Trophoblast cell (in vitro differentiated cells and primary cell): ENCODE measurements at regions not wholly inside any gene's neighbourhood (a gene's known extent, or its start where the extent isn't known, plus 50 kb on each side); places are given as distances from the start of the nearest gene placed in this dataset.

Source experiments
- DNase-seq, 2 donors: peaks; one replicate each; pipeline ENCODE4 v3.0.0-alpha.2; 2016
- H2AFZ ChIP-seq: 2 replicates; pipeline ENCODE4 v1.6.1; 2013; ENCODE audit warnings: low read length, moderate library complexity, mild to moderate bottlenecking; ENCODE audit not compliant: insufficient read depth, poor library complexity
- H2AK5ac ChIP-seq: 2 replicates; pipeline ENCODE4 v1.6.1; 2013; ENCODE audit warnings: mild to moderate bottlenecking, low read length
- H2BK120ac ChIP-seq: 2 replicates; pipeline ENCODE4 v1.6.1; 2013; ENCODE audit warnings: low read length, mild to moderate bottlenecking, moderate library complexity; ENCODE audit not compliant: insufficient read depth, poor library complexity
- H2BK12ac ChIP-seq: 2 replicates; pipeline ENCODE4 v1.6.1; 2013; ENCODE audit warnings: mild to moderate bottlenecking, low read length, moderate library complexity
- H2BK5ac ChIP-seq: 2 replicates; pipeline ENCODE4 v1.6.1; 2013; ENCODE audit warnings: low read length, low read depth, moderate library complexity, mild to moderate bottlenecking; ENCODE audit not compliant: poor library complexity
- H3K14ac ChIP-seq: 2 replicates; pipeline ENCODE4 v1.6.1; 2013; ENCODE audit warnings: mild to moderate bottlenecking, low read length
- H3K18ac ChIP-seq: 2 replicates; pipeline ENCODE4 v1.6.1; 2013; ENCODE audit warnings: mild to moderate bottlenecking, low read length
- H3K23ac ChIP-seq: 2 replicates; pipeline ENCODE4 v1.6.1; 2013; ENCODE audit warnings: low read length
- H3K27ac ChIP-seq: 2 replicates; pipeline ENCODE4 v1.5.1; 2013; ENCODE audit warnings: low read depth, mild to moderate bottlenecking, inconsistent platforms, low read length, moderate library complexity
- H3K27me3 ChIP-seq: 2 replicates; pipeline ENCODE4 v1.6.1; 2013; ENCODE audit warnings: inconsistent platforms, mild to moderate bottlenecking, low read length, moderate library complexity; ENCODE audit not compliant: insufficient read depth
- H3K36me3 ChIP-seq, 2 experiments: 1 replicate in 1 of 2; 2 replicates in 1 of 2; pipeline ENCODE4 v1.6.1; 2013; ENCODE audit warnings: low read length in 2 of 2, mild to moderate bottlenecking in 2 of 2, moderate library complexity in 1 of 2; ENCODE audit not compliant: insufficient read depth in 2 of 2, control insufficient read depth in 1 of 2
- H3K4ac ChIP-seq: 2 replicates; pipeline ENCODE4 v1.6.1; 2013; ENCODE audit warnings: low read depth, mild to moderate bottlenecking, low read length, moderate library complexity
- H3K4me1 ChIP-seq, 2 experiments: 1 replicate in 1 of 2; 2 replicates in 1 of 2; pipeline ENCODE4 v1.6.1; 2013; ENCODE audit warnings: low read length in 2 of 2, mild to moderate bottlenecking in 2 of 2, moderate library complexity in 1 of 2; ENCODE audit not compliant: insufficient read depth in 2 of 2, control insufficient read depth in 1 of 2
- H3K4me2 ChIP-seq: 2 replicates; pipeline ENCODE4 v1.6.1; 2013; ENCODE audit warnings: inconsistent platforms, mild to moderate bottlenecking, low read length, moderate library complexity
- H3K4me3 ChIP-seq: 2 replicates; pipeline ENCODE4 v1.5.1; 2013; ENCODE audit warnings: mild to moderate bottlenecking, low read depth, low read length, inconsistent platforms
- H3K79me1 ChIP-seq: one replicate; pipeline ENCODE4 v1.6.1; 2013; ENCODE audit warnings: low read length
- H3K79me2 ChIP-seq: 2 replicates; pipeline ENCODE4 v1.6.1; 2013; ENCODE audit warnings: low read length, mild to moderate bottlenecking; ENCODE audit not compliant: control insufficient read depth, insufficient read depth, poor library complexity
- H3K9ac ChIP-seq: 2 replicates; pipeline ENCODE4 v1.6.1; 2013; ENCODE audit warnings: mild to moderate bottlenecking, low read length
- H3K9me3 ChIP-seq: 2 replicates; pipeline ENCODE4 v1.6.1; 2013; ENCODE audit warnings: low read depth, mild to moderate bottlenecking, control low read depth, inconsistent platforms, low read length; ENCODE audit not compliant: insufficient read depth
- H4K12ac ChIP-seq: 2 replicates; pipeline ENCODE4 v1.6.1; 2013; ENCODE audit warnings: low read depth, mild to moderate bottlenecking, low read length, moderate library complexity
- H4K8ac ChIP-seq: 2 replicates; pipeline ENCODE4 v1.6.1; 2013; ENCODE audit warnings: low read depth, mild to moderate bottlenecking, low read length, moderate library complexity
- H4K91ac ChIP-seq: one replicate; pipeline ENCODE4 v1.6.1; 2013; ENCODE audit warnings: low read depth, mild to moderate bottlenecking, low read length, moderate library complexity
- WGBS: extraction: QIAGEN DNeasy Blood & Tissue Kit; methylation state at CpG from one replicate; pipeline ENCODE4 v1.1.7; 2013; ENCODE audit warnings: missing lambda C conversion rate; ENCODE audit not compliant: insufficient read length, insufficient coverage; ENCODE audit errors: extremely low coverage; 5-methylcytosine and 5-hydroxymethylcytosine counted together

DNA sequence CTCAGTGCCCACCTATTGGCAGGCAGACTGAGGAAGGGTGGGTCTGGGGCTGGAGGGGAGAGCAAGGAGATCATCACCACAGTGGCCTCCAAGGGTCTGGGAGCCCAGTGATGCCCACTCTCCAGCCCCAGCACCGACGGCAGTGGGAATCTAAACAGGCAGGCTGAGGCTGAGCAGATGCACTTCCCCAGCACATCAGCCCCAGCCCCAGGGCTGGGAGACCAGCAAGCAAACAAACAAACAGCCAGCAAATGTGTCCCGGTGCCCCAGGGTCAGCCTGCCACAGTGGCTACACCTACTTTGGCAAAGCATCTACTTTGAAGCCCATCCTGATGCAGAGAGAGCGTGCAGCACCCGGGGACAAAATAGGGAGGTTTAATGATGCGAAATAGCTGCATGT lies 216.3 kb upstream of the ZC3H12A start:
- no peak overlapping the region for H3K27ac ChIP-seq
- H2BK5ac ChIP-seq = no peak overlapping the region
- no peak overlapping the region for H2BK120ac ChIP-seq
- no peak overlapping the region for H3K18ac ChIP-seq
- H3K9ac ChIP-seq = no peak overlapping the region
- no peak overlapping the region for H2AFZ ChIP-seq
- H4K8ac ChIP-seq = no peak overlapping the region
- no CpG with 5 or more reads among the region's 6 CpGs for WGBS
- H3K4me1 ChIP-seq = no peaks in the 10 kb centered on the region
- no peak overlapping the region for H4K91ac ChIP-seq
- no peak overlapping the region for H3K4ac ChIP-seq
- H4K12ac ChIP-seq = no peak overlapping the region
- no peak for DNase-seq
- H3K36me3 ChIP-seq = no peaks in the 10 kb centered on the region
- no peak overlapping the region for H3K4me3 ChIP-seq
- no peaks in the 10 kb centered on the region for H3K9me3 ChIP-seq
- peaks cover 2% of the 10 kb centered on the region for H3K27me3 ChIP-seq
- no peaks in the 10 kb centered on the region for H3K79me1 ChIP-seq
- H2AK5ac ChIP-seq = no peak overlapping the region
- no peaks in the 10 kb centered on the region for H3K79me2 ChIP-seq
- H3K4me2 ChIP-seq = no peak overlapping the region
- no peak overlapping the region for H3K23ac ChIP-seq
- no peak overlapping the region for H2BK12ac ChIP-seq
- H3K14ac ChIP-seq = no peak overlapping the region

DNA sequence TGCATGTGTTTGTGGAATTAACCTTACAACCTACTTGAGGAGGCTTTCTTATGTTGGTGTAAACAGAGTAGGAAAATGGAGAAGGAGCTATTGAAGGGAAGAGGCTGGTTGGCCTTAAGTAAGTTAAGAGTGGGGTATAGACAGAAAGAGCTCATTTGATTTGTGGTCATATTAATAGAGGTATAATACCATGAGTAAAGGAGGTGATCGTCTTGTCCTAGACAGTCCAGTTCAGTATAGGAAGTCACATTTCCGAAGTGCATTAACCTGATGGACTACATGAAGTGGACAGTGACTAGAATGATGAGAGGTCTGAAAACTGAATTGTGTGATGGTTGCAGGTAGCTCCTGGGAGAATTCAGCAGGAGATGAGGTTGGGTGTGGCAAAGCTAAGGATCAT lies 215.4 kb upstream of the ZC3H12A start:
- H4K8ac ChIP-seq = no peak overlapping the region
- no peak overlapping the region for H3K18ac ChIP-seq
- H3K14ac ChIP-seq = no peak overlapping the region
- H3K9me3 ChIP-seq = peaks cover 1% of the 10 kb centered on the region
- H3K4me1 ChIP-seq = no peaks in the 10 kb centered on the region
- no peaks in the 10 kb centered on the region for H3K36me3 ChIP-seq
- peaks cover 2% of the 10 kb centered on the region for H3K27me3 ChIP-seq
- H3K79me2 ChIP-seq = no peaks in the 10 kb centered on the region
- H4K91ac ChIP-seq = no peak overlapping the region
- H2AFZ ChIP-seq = no peak overlapping the region
- WGBS = no CpG with 5 or more reads among the region's 2 CpGs
- H3K4me3 ChIP-seq = no peak overlapping the region
- no peak overlapping the region for H3K23ac ChIP-seq
- H2AK5ac ChIP-seq = no peak overlapping the region
- H3K9ac ChIP-seq = no peak overlapping the region
- DNase-seq = no peak
- no peak overlapping the region for H3K4me2 ChIP-seq
- no peak overlapping the region for H4K12ac ChIP-seq
- H2BK12ac ChIP-seq = no peak overlapping the region
- H3K79me1 ChIP-seq = no peaks in the 10 kb centered on the region
- H2BK120ac ChIP-seq = no peak overlapping the region
- H3K27ac ChIP-seq = no peak overlapping the region
- no peak overlapping the region for H3K4ac ChIP-seq
- H2BK5ac ChIP-seq = no peak overlapping the region

DNA sequence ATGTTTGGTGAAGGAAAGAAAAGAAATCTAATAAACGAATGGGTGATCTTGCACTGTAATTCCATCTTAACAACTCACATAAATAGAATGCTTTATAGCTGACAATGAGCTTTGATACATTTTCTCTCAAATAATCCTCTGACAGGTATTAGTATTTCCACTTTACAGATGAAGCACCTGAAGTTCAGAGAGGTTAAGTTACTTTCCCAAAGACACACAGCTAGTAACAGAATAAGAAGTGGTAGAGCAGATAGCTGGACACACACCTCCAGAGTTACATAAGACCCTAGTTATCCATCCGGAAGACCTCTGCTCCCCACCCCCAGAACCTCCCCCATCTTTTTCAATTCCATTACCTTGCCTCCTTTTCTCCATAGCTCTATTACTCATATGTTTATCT lies 213.3 kb upstream of the ZC3H12A start:
- no peak overlapping the region for H2BK120ac ChIP-seq
- H3K27ac ChIP-seq = no peak overlapping the region
- no peak overlapping the region for H3K14ac ChIP-seq
- no peaks in the 10 kb centered on the region for H3K4me1 ChIP-seq
- WGBS = no CpG with 5 or more reads among the region's 2 CpGs
- no peak overlapping the region for H3K9ac ChIP-seq
- H3K79me1 ChIP-seq = no peaks in the 10 kb centered on the region
- H3K79me2 ChIP-seq = no peaks in the 10 kb centered on the region
- no peak overlapping the region for H4K91ac ChIP-seq
- no peak overlapping the region for H3K23ac ChIP-seq
- H3K4me3 ChIP-seq = no peak overlapping the region
- H3K27me3 ChIP-seq = peaks cover 2% of the 10 kb centered on the region
- no peak overlapping the region for H2AK5ac ChIP-seq
- no peak overlapping the region for H4K12ac ChIP-seq
- H3K4me2 ChIP-seq = no peak overlapping the region
- H2AFZ ChIP-seq = no peak overlapping the region
- DNase-seq = no peak
- no peak overlapping the region for H2BK12ac ChIP-seq
- H2BK5ac ChIP-seq = no peak overlapping the region
- no peaks in the 10 kb centered on the region for H3K36me3 ChIP-seq
- H4K8ac ChIP-seq = no peak overlapping the region
- peaks cover 1% of the 10 kb centered on the region for H3K9me3 ChIP-seq
- H3K18ac ChIP-seq = no peak overlapping the region
- no peak overlapping the region for H3K4ac ChIP-seq

DNA sequence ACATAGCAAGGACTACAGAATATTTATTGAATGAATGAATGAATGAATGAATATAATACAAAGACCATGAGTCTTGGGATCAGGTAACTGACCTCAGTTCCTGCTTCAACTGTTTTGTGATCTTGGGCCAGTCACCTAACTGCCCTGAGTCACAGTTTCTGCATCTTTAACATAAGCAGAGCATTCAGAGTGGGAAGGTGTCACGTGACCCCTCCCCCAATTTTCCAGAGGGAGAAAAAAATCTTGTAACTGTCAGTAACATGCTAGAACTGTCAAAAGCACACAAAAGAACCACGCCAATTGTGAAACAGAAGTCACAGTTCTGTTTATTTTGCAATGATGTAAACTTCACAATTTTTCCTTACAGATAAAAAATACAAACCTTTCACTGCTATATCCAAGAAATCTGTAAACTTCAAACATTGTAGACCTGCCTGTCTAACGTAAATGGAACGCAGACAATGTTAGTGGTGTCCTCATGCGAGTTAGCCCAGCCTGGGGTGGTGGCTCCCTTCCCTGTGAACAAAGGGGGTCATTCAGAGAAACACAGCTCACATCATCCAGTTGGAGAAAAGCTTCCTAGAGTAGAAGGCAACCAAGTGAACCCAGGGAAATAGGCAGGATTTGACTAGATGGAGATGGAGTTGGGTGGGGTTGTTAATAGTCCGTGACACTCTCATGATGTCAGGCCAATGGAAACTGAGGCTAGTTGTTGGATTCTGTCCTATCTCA lies 211.8 kb upstream of the ZC3H12A start:
- WGBS = no CpG with 5 or more reads among the region's 6 CpGs
- no peak overlapping the region for H4K12ac ChIP-seq

More for the DNA sequence above, 211.8 kb upstream of the ZC3H12A start:
- Histone ChIP-seq H2BK120ac (no peak overlapping the region), H3K4me2 (no peak overlapping the region), H2AK5ac (no peak overlapping the region), H3K4me3 (no peak overlapping the region), H4K91ac (no peak overlapping the region), H3K79me1 (no peaks in the 10 kb centered on the region), H3K14ac (no peak overlapping the region), H3K27ac (no peak overlapping the region), H3K9ac (no peak overlapping the region), H3K4ac (no peak overlapping the region), H3K18ac (no peak overlapping the region), H2AFZ (no peak overlapping the region), H4K8ac (no peak overlapping the region), H2BK12ac (no peak overlapping the region), H3K27me3 (peaks cover 2% of the 10 kb centered on the region), H3K36me3 (no peaks in the 10 kb centered on the region), H3K9me3 (peaks cover 1% of the 10 kb centered on the region), H3K4me1 (no peaks in the 10 kb centered on the region), H2BK5ac (no peak overlapping the region), H3K79me2 (no peaks in the 10 kb centered on the region), H3K23ac (no peak overlapping the region)
- DNase-seq = no peak
